ENCODE measurements at regions not wholly inside any gene's neighbourhood (a gene's known extent, or its start where the extent isn't known, plus 50 kb on each side); places are given as distances from the start of the nearest gene placed in this dataset.

- Histone ChIP-seq H3K79me2 (ENCODE audit: control insufficient read depth, insufficient read depth, low read length) (no peaks in the 10 kb centered on the region), H3K27me3 (ENCODE audit: control insufficient read depth, extremely low read depth, insufficient read depth, low read length) (no peaks in the 10 kb centered on the region), H3K4me1 (ENCODE audit: control insufficient read depth, extremely low read depth, insufficient read depth, low read length) (no peaks in the 10 kb centered on the region), H3K9ac (ENCODE audit: control insufficient read depth, extremely low read depth, insufficient read depth, low read length) (no peak overlapping the region), H3K27ac (ENCODE audit: control insufficient read depth, insufficient read depth, low read length) (no peak overlapping the region), H3K4me3 (ENCODE audit: control insufficient read depth in 2 of 3, extremely low read depth in 1 of 3, insufficient read depth in 2 of 3, low read depth in 1 of 3, low read length in 3 of 3) (no peak overlapping the region), H4K20me1 (ENCODE audit: control insufficient read depth, extremely low read depth, insufficient read depth, low read length) (no peaks in the 10 kb centered on the region), H3K36me3 (ENCODE audit: control insufficient read depth in 2 of 2, extremely low read depth in 1 of 2, insufficient read depth in 2 of 2, low read length in 2 of 2) (no peaks in the 10 kb centered on the region), H2AFZ (ENCODE audit: control insufficient read depth, low read length) (no peak overlapping the region), H3K9me3 (ENCODE audit: control insufficient read depth, low read depth, low read length) (peaks cover 3% of the 10 kb centered on the region), H3K9me1 (ENCODE audit: control insufficient read depth, extremely low read depth, insufficient read depth, low read length) (no peaks in the 10 kb centered on the region), H3K4me2 (ENCODE audit: control insufficient read depth, extremely low read depth, insufficient read depth, low read depth, low read length) (no peak overlapping the region)
- dilution Hi-C loops (cut with MboI; ENCODE audit: extremely low pct_ligation_motif_present, low sequenced_read_pairs), result no loop called here
- TF ChIP-seq EZH2 (IDR thresholded peaks at IDR 0.05; ENCODE audit: low read length), result no peak
- TF ChIP-seq, protein P1, sequence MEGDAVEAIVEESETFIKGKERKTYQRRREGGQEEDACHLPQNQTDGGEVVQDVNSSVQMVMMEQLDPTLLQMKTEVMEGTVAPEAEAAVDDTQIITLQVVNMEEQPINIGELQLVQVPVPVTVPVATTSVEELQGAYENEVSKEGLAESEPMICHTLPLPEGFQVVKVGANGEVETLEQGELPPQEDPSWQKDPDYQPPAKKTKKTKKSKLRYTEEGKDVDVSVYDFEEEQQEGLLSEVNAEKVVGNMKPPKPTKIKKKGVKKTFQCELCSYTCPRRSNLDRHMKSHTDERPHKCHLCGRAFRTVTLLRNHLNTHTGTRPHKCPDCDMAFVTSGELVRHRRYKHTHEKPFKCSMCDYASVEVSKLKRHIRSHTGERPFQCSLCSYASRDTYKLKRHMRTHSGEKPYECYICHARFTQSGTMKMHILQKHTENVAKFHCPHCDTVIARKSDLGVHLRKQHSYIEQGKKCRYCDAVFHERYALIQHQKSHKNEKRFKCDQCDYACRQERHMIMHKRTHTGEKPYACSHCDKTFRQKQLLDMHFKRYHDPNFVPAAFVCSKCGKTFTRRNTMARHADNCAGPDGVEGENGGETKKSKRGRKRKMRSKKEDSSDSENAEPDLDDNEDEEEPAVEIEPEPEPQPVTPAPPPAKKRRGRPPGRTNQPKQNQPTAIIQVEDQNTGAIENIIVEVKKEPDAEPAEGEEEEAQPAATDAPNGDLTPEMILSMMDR (optimal IDR thresholded peaks at IDR 0.05 in 1 of 3, IDR thresholded peaks at IDR 0.05 in 1 of 3, conservative IDR thresholded peaks at IDR 0.05 in 1 of 3; ENCODE audit: extremely low read depth in 1 of 3, insufficient read depth in 2 of 3, low read length in 3 of 3), result no peak
- no peak for DNase-seq (ENCODE audit: low read depth, low spot score)
- no peak for FAIRE-seq
These were observed 1096.8 kb upstream of the ATXN8OS start for GRCh38 chr13:69010789-69011188.

DNA sequence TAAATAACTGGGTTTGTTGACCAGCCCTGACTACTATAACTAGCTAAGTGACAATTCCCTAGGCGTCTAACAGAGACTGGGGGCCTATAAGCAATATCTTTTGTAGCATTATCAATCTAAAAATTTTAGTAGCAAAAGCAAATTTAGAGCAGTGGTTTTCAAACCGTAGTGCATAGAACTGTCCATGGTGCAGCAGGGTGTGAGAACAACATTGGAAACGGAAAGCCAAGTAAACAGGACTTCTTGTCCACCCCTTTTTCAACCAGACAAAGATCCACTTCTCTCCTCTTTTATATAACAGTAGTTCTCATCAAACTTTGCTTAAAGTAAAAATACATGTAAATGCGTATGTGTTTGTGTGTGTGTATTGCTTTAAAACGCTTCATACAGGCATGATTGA lies 1099.1 kb upstream of the ATXN8OS start:
- Histone ChIP-seq H3K4me3 (ENCODE audit: control insufficient read depth in 2 of 3, extremely low read depth in 1 of 3, insufficient read depth in 2 of 3, low read depth in 1 of 3, low read length in 3 of 3) (no peak overlapping the region), H3K36me3 (ENCODE audit: control insufficient read depth in 2 of 2, extremely low read depth in 1 of 2, insufficient read depth in 2 of 2, low read length in 2 of 2) (no peaks in the 10 kb centered on the region), H3K79me2 (ENCODE audit: control insufficient read depth, insufficient read depth, low read length) (no peaks in the 10 kb centered on the region), H2AFZ (ENCODE audit: control insufficient read depth, low read length) (no peak overlapping the region), H3K4me2 (ENCODE audit: control insufficient read depth, extremely low read depth, insufficient read depth, low read depth, low read length) (no peak overlapping the region), H3K9ac (ENCODE audit: control insufficient read depth, extremely low read depth, insufficient read depth, low read length) (no peak overlapping the region), H3K9me1 (ENCODE audit: control insufficient read depth, extremely low read depth, insufficient read depth, low read length) (no peaks in the 10 kb centered on the region), H3K4me1 (ENCODE audit: control insufficient read depth, extremely low read depth, insufficient read depth, low read length) (no peaks in the 10 kb centered on the region), H3K27ac (ENCODE audit: control insufficient read depth, insufficient read depth, low read length) (no peak overlapping the region), H3K9me3 (ENCODE audit: control insufficient read depth, low read depth, low read length) (peaks cover 3% of the 10 kb centered on the region), H4K20me1 (ENCODE audit: control insufficient read depth, extremely low read depth, insufficient read depth, low read length) (no peaks in the 10 kb centered on the region), H3K27me3 (ENCODE audit: control insufficient read depth, extremely low read depth, insufficient read depth, low read length) (no peaks in the 10 kb centered on the region)
- no peak for DNase-seq (ENCODE audit: low read depth, low spot score)
- TF ChIP-seq, protein P1 (optimal IDR thresholded peaks at IDR 0.05 in 1 of 3, IDR thresholded peaks at IDR 0.05 in 1 of 3, conservative IDR thresholded peaks at IDR 0.05 in 1 of 3; ENCODE audit: extremely low read depth in 1 of 3, insufficient read depth in 2 of 3, low read length in 3 of 3), result no peak
- no peak for TF ChIP-seq EZH2 (IDR thresholded peaks at IDR 0.05; ENCODE audit: low read length)
- FAIRE-seq, result no peak
- dilution Hi-C loops (cut with MboI; ENCODE audit: extremely low pct_ligation_motif_present, low sequenced_read_pairs), result no loop called here

Measured in keratinocyte (primary cell).